Immature natural killer cell (primary cell): ENCODE measurements at regions not wholly inside any gene's neighbourhood (a gene's known extent, or its start where the extent isn't known, plus 50 kb on each side); places are given as distances from the start of the nearest gene placed in this dataset.
"Not testable (repeated sequence)": the region's sequence is repeated elsewhere in the genome, so short reads cannot be mapped to it uniquely, and the experiment has no call there.

Experiments used
- DNase-seq, 3 donors: peaks; one replicate each; pipeline ENCODE4 v3.0.0; 2022; ENCODE audit warnings: mixed read lengths in 1 of 3
- H3K27ac Mint-ChIP-seq, 6 donors: one replicate each; pipeline ENCODE4 v1.8.0; 2020; ENCODE audit warnings: mixed read lengths in 6 of 6, mild to moderate bottlenecking in 5 of 6, inconsistent platforms in 4 of 6, moderate library complexity in 3 of 6
- H3K27me3 Mint-ChIP-seq, 3 donors: one replicate each; pipeline ENCODE4 v1.8.0; 2020 to 2021; ENCODE audit warnings: low read depth in 3 of 3, mild to moderate bottlenecking in 3 of 3, mixed read lengths in 3 of 3, moderate library complexity in 3 of 3, inconsistent platforms in 1 of 3
- H3K36me3 Mint-ChIP-seq, 3 donors: one replicate each; pipeline ENCODE4 v1.8.0; 2020; ENCODE audit warnings: mixed read lengths in 3 of 3, inconsistent platforms in 2 of 3, mild to moderate bottlenecking in 2 of 3
- H3K4me1 Mint-ChIP-seq, 2 donors: one replicate each; pipeline ENCODE4 v1.8.0; 2020; ENCODE audit warnings: inconsistent platforms in 2 of 2, mild to moderate bottlenecking in 2 of 2, mixed read lengths in 2 of 2, moderate library complexity in 1 of 2
- H3K4me3 Mint-ChIP-seq, 5 donors: one replicate each; pipeline ENCODE4 v1.8.0; 2020; ENCODE audit warnings: mild to moderate bottlenecking in 5 of 5, mixed read lengths in 5 of 5, inconsistent platforms in 3 of 5, moderate library complexity in 3 of 5
- H3K9me3 Mint-ChIP-seq, 6 donors: one replicate each; pipeline ENCODE4 v1.8.0; 2020; ENCODE audit warnings: mild to moderate bottlenecking in 6 of 6, mixed read lengths in 6 of 6, inconsistent platforms in 4 of 6, moderate library complexity in 3 of 6

DNA sequence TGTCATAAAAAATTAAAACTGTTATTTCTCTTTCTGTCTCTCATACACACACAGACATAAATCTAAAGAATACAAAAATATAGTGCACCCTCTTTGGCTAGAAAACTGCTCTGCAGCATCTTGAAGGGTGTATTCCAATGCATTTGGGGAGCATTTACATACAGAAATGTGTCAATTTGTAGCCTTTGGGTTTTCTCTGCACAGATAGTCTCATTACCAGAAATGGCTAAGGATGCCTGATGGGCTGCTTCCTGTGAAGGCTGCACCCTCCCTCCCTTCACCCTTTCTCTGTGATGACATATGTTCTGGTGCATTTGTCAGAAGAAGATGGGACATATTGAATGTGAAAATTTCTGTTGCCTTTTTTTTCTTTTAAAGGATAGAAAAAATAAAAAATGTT lies 1239.3 kb downstream of the CDH11 start:
- no peak overlapping the region for H3K4me3 Mint-ChIP-seq
- H3K9me3 Mint-ChIP-seq, result peaks cover 11 to 62% (median 24%) of the 10 kb centered on the region in 6 donors
- peaks cover 0 to 2% (median 0%) of the 10 kb centered on the region in 3 donors for H3K36me3 Mint-ChIP-seq
- DNase-seq, result no peak
- no peaks in the 10 kb centered on the region for H3K4me1 Mint-ChIP-seq
- H3K27ac Mint-ChIP-seq, result no peak overlapping the region
- no peaks in the 10 kb centered on the region for H3K27me3 Mint-ChIP-seq

DNA sequence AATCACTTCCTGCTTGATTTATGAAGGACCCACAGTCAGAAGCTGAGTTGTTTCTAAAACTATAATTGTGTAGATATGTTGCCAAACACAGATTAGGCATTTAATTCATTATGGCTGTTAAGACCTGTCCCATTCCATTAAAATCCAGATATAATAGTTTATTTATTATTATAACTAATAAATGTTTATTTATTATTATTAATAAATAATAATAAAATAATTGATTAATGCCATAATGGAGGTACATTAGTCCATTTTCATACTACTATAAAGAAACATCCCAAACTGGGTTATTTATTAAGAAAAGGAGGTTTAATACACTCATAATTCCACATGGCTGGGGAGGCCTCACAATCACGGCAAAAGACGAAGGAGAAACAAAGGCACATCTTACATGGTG lies 1240.9 kb downstream of the CDH11 start:
- H3K4me1 Mint-ChIP-seq, result no peaks in the 10 kb centered on the region
- H3K27ac Mint-ChIP-seq, result no peak overlapping the region
- DNase-seq, result no peak
- H3K9me3 Mint-ChIP-seq, result peaks cover 5 to 58% (median 21%) of the 10 kb centered on the region in 6 donors
- no peaks in the 10 kb centered on the region for H3K27me3 Mint-ChIP-seq
- H3K36me3 Mint-ChIP-seq, result peaks cover 0 to 2% (median 0%) of the 10 kb centered on the region in 3 donors
- H3K4me3 Mint-ChIP-seq, result no peak overlapping the region

DNA sequence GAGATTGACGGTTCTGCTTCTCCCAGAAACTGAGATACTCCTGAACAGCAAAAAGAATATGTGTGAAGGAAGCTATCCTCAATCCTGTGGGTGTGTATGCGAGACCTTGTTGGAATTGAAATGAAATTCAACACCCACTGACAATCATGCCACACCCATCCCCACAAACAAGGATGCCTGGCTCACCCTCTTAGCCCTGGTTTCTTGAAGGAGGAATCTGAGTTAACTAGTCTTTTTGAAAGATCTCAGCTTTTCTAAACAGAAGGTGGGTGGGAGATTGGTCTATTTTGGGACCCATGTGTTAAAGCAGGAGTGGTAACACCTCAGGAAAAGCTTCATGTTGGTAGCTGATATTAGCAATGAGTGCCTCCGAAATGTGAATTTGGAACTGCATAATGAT lies 1244.5 kb downstream of the CDH11 start:
- H3K4me1 Mint-ChIP-seq, result no peaks in the 10 kb centered on the region
- DNase-seq, result no peak
- H3K27me3 Mint-ChIP-seq, result no peaks in the 10 kb centered on the region
- no peak overlapping the region for H3K27ac Mint-ChIP-seq
- peaks cover 0 to 2% (median 0%) of the 10 kb centered on the region in 3 donors for H3K36me3 Mint-ChIP-seq
- H3K4me3 Mint-ChIP-seq, result no peak overlapping the region
- H3K9me3 Mint-ChIP-seq, result peaks cover 0 to 52% (median 14%) of the 10 kb centered on the region in 6 donors

DNA sequence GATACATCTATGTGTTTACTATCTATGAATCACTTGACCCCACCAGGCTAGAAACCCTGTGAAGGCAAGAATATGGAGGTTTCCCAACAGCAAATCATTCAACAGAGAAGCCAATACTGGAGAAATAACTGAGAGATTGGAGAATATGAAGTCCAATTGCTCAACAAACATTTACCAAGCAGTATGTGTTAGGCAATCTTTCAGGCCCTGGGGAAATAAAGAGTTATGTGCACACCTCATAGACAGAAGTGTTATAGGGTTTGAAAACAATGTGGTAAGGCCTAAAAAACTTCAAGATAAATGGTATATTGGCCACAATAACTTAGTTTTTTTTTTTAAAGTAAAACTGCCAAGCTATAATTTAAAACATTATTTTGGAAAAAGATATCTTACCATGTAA lies 1245.8 kb downstream of the CDH11 start:
- no peak overlapping the region for H3K4me3 Mint-ChIP-seq
- peaks cover 0 to 47% (median 7%) of the 10 kb centered on the region in 6 donors for H3K9me3 Mint-ChIP-seq
- H3K4me1 Mint-ChIP-seq, result no peaks in the 10 kb centered on the region
- no peak for DNase-seq
- peaks cover 0 to 1% (median 0%) of the 10 kb centered on the region in 3 donors for H3K36me3 Mint-ChIP-seq
- no peaks in the 10 kb centered on the region for H3K27me3 Mint-ChIP-seq
- H3K27ac Mint-ChIP-seq, result no peak overlapping the region

DNA sequence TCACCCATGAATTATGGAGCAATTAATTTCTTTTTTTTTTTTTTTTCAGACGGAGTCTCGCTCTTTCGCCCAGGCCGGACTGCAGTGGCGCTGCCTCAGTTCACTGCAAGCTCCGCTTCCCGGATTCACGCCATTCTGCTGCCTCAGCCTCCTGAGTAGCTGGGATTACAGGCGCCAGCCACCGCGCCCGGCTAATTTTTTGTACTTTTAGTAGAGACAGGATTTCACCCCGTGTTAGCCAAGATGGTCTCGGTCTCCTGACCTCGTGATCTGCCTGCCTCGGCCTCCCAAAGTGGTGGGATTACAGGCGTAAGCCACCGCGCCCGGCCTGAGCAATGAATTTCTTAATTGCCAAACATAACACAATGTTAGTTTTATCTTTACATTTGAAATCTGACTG lies 1261.2 kb downstream of the CDH11 start:
- peaks cover 5 to 31% (median 12%) of the 10 kb centered on the region in 6 donors for H3K9me3 Mint-ChIP-seq
- H3K36me3 Mint-ChIP-seq, H3K27me3 Mint-ChIP-seq, H3K4me3 Mint-ChIP-seq, H3K27ac Mint-ChIP-seq, DNase-seq, H3K4me1 Mint-ChIP-seq: not testable (repeated sequence)

DNA sequence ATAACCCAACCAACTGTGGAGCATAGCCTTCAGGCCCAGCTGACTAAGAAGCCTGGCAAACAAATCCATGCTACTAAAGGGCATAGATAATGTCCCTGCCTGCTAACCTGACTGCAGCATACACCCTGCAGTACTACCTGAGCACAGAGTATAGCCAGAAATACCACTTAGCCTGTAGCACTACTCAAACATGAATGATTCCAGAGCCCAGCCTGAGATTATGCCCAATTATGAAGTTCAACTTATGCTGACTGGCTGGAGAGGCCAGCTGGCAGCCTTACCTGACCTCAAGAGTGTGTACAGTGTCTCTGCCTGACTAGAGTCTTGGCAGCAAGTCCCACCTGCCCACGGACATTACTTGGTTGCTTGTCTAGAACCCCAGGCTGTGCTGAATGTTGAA lies 1265.3 kb downstream of the CDH11 start:
- H3K4me3 Mint-ChIP-seq, result no peak overlapping the region
- H3K9me3 Mint-ChIP-seq, result peaks cover 0 to 32% (median 9%) of the 10 kb centered on the region in 6 donors
- H3K27me3 Mint-ChIP-seq, result no peaks in the 10 kb centered on the region
- no peaks in the 10 kb centered on the region for H3K36me3 Mint-ChIP-seq
- no peak for DNase-seq
- no peaks in the 10 kb centered on the region for H3K4me1 Mint-ChIP-seq
- no peak overlapping the region for H3K27ac Mint-ChIP-seq

DNA sequence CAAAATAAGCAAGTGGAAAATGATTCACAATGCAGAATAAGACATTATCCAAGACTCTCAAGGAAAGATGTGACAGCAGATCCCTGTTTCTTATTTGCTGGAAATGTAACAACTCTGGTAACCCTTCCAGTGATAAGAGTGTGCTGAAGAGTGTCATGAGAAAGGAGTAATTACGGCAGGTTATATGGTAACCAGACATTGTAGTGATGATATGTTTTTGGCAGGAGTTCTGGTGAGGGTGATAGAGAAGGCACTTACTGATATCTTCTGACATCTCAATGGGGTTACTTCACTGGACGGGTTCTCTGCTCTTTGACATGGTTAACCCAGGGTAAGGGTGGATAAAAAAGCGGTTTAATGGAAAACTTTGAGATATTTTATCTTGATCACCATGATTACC lies 1270.9 kb downstream of the CDH11 start:
- Mint-ChIP-seq H3K4me1 (no peaks in the 10 kb centered on the region), H3K36me3 (no peaks in the 10 kb centered on the region), H3K27me3 (peaks cover 0 to 5% (median 0%) of the 10 kb centered on the region in 3 donors), H3K4me3 (no peak overlapping the region), H3K9me3 (peaks cover 9 to 48% (median 18%) of the 10 kb centered on the region in 6 donors), H3K27ac (no peak overlapping the region)
- DNase-seq, result no peak

DNA sequence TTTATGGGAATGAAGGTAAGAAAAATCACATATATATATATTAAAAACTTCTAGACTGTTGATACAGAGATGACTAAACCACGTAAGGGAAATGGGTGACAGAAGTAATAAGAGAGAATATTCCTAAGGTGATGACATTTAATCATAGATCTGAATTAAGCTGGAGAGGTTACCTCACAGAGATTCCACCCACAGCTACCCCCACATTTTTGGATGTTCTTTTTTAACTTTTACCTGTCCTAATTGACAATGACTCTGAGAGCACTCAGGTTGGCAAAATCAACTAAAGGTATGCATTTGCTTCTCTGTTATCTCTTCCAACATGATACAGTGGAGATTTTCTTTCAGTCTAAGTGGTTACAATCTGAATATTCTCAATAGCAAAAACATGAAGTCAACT lies 1280.6 kb downstream of the CDH11 start:
- Mint-ChIP-seq H3K36me3 (no peaks in the 10 kb centered on the region), H3K27ac (no peak overlapping the region), H3K9me3 (peaks cover 16 to 56% (median 35%) of the 10 kb centered on the region in 6 donors), H3K4me3 (no peak overlapping the region), H3K27me3 (peaks cover 0 to 2% (median 0%) of the 10 kb centered on the region in 3 donors), H3K4me1 (no peaks in the 10 kb centered on the region)
- DNase-seq, result no peak

DNA sequence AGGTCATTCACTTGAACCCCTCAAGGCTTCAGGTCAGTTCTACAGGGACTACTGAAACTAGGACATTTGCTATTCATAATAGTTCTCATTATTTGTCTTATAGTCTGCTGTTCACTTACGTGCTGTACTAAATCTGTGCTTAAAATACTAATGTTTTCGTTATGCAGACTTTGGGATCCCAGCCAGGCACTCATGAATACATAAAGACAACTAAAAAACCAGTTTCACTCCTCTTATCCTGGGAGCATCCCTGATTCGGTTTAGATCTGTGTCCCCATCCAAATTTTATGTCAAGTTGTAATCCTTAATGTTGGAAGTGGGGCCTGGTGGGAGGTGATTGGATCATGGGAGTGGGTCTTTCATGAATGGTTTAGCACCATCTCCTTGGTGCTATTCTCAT lies 1291.8 kb downstream of the CDH11 start:
- Mint-ChIP-seq H3K36me3 (no peaks in the 10 kb centered on the region), H3K9me3 (peaks cover 2 to 59% (median 19%) of the 10 kb centered on the region in 6 donors), H3K27me3 (peaks cover 0 to 2% (median 0%) of the 10 kb centered on the region in 3 donors), H3K27ac (no peak overlapping the region), H3K4me3 (no peak overlapping the region), H3K4me1 (no peaks in the 10 kb centered on the region)
- DNase-seq, result no peak

DNA sequence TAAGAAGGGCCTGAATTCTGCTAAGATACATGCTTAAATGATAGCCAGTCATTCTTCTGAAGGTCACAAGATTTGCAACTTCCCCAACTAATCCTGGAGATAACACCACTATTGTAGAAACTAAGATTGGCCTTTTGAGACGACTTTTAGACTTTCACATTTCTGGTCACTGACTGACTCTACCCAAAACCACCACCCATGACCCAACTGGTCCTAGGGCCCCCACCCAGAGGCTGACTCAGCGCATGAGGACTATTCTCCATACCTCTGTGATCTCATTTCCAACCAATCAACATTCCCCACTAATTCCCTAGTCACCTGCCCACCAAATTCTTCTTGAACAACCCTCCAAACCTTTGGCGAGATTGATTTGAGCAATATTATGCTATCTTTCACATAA lies 1299.0 kb downstream of the CDH11 start:
- Mint-ChIP-seq H3K4me3 (no peak overlapping the region), H3K27ac (no peak overlapping the region), H3K9me3 (peaks cover 2 to 69% (median 33%) of the 10 kb centered on the region in 6 donors), H3K4me1 (no peaks in the 10 kb centered on the region), H3K27me3 (no peaks in the 10 kb centered on the region), H3K36me3 (peaks cover 0 to 4% (median 2%) of the 10 kb centered on the region in 3 donors)
- DNase-seq, result no peak

DNA sequence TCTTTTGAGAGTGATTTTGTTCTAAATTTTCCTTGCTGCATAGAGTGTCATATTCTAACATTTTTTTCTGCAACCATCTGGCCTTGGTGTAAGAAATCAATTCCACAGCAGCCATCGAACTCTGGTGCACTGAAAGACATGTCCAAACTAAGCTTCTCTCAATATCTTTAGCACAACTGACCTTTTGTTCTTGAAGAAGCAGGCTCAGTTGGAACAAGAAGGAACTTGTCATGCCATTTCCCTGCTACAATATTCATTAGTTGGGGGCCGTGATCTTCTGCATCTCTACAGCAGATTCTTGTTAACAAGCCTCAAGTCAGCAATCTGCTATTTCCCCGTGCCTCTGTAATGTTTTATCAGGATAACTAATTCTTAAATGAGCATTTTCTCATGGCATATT lies 1305.6 kb downstream of the CDH11 start:
- no peak overlapping the region for H3K4me3 Mint-ChIP-seq
- DNase-seq, result no peak
- H3K9me3 Mint-ChIP-seq, result peaks cover 3 to 64% (median 21%) of the 10 kb centered on the region in 6 donors
- H3K27me3 Mint-ChIP-seq, result no peaks in the 10 kb centered on the region
- H3K36me3 Mint-ChIP-seq, result peaks cover 0 to 2% (median 0%) of the 10 kb centered on the region in 3 donors
- H3K27ac Mint-ChIP-seq, result no peak overlapping the region
- no peaks in the 10 kb centered on the region for H3K4me1 Mint-ChIP-seq

DNA sequence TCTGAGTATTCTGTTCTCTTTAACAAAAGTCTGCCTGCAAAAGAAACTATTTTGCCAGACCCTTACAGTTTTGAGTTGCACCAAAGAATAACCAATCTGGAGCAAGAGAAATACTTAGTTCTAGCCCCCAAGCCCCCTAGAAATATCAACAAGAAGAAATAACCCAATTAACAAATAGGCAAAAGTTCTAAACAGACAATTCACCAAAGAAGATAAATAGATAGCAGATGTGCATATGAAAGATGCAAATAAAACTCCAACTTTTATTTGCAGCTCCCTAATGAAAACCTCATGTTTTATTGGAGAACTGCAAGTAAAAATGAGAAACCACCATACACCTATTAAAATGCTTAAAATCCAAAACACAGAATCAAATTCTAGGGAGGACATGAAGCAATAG lies 1308.0 kb downstream of the CDH11 start:
- no peak for DNase-seq
- no peak overlapping the region for H3K4me3 Mint-ChIP-seq
- no peaks in the 10 kb centered on the region for H3K27me3 Mint-ChIP-seq
- no peaks in the 10 kb centered on the region for H3K36me3 Mint-ChIP-seq
- H3K9me3 Mint-ChIP-seq, result peaks cover 3 to 50% (median 15%) of the 10 kb centered on the region in 6 donors
- no peaks in the 10 kb centered on the region for H3K4me1 Mint-ChIP-seq
- H3K27ac Mint-ChIP-seq, result no peak overlapping the region

DNA sequence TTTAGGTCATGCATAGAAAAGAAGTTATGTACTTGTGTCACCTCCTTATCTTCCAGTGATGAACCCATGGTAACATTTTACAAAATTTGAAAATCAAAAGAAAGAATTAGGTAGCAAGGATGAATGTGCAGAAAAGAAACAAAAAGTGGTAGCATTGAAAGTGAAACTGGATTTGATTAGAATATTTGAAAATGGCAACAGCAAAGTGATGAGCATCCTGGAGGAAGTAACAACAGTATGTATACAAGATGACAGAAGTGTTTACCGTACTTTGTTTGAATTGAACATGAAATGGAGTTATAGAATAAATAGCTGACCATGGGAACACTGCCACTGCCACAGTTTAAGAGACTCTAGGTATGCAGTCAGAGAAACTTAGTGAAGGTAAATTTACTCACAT lies 1313.1 kb downstream of the CDH11 start:
- no peak for DNase-seq
- H3K9me3 Mint-ChIP-seq, result peaks cover 6 to 43% (median 16%) of the 10 kb centered on the region in 6 donors
- no peaks in the 10 kb centered on the region for H3K27me3 Mint-ChIP-seq
- no peaks in the 10 kb centered on the region for H3K4me1 Mint-ChIP-seq
- H3K27ac Mint-ChIP-seq, result no peak overlapping the region
- H3K4me3 Mint-ChIP-seq, result no peak overlapping the region
- H3K36me3 Mint-ChIP-seq, result no peaks in the 10 kb centered on the region

DNA sequence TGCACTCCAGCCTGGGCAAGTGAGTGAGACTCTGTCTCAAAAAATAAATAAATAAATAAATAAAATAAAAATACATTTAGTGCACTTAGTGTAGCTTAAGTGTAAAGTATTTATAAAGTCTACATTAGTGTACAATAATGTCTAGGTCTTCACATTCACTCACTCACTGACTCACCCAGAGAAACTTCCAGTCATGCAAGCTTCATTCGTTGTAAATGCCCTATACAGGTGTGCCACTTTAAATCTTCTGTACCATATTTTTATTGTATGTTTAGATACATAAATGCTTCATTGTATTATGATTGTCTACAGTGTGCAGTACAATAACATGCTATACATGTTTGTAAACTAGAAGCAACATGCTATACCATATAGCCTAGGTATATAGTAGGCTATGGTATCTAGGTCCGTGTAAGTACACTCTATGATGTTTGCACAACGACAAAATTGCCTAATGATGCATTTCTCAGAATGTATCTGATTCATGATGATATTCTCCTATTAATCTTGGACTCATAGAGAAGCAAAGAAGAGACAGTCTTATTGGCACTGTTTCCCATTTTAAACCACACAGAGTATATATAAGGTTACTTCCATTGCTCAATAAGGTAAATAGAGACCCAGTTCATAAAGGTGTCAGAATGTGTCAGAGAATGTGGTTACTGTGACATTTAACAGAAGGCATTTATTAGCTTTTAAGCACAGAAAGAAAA lies 1314.9 kb downstream of the CDH11 start:
- Mint-ChIP-seq H3K27me3 (no peaks in the 10 kb centered on the region), H3K4me1 (no peaks in the 10 kb centered on the region), H3K9me3 (peaks cover 6 to 46% (median 16%) of the 10 kb centered on the region in 6 donors), H3K27ac (no peak overlapping the region), H3K36me3 (no peaks in the 10 kb centered on the region), H3K4me3 (no peak overlapping the region)
- DNase-seq, result no peak

DNA sequence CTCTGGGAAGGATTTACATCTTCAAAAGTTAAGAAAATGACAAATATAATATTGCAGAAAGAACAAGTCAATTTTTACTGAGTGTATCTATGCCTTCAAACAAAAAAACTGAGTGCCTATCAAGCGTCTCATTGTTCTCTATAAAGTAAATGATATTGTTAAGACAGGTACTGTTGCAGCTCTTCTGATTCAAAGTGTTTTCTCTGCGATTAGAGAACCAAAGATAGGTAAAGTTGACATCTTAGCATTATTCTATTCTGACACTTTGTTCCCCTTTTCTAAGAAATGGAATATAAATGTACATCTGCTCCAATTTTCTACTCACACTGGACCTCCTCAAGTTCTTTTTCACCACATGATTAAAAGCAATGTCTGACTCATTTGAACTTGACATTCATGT lies 1317.7 kb downstream of the CDH11 start:
- Mint-ChIP-seq H3K27ac (no peak overlapping the region), H3K4me3 (no peak overlapping the region), H3K9me3 (peaks cover 11 to 46% (median 15%) of the 10 kb centered on the region in 6 donors), H3K4me1 (no peaks in the 10 kb centered on the region), H3K36me3 (no peaks in the 10 kb centered on the region), H3K27me3 (peaks cover 0 to 1% (median 0%) of the 10 kb centered on the region in 3 donors)
- no peak for DNase-seq
